HL-60 (cell line): ENCODE measurements at regions not wholly inside any gene's neighbourhood (a gene's known extent, or its start where the extent isn't known, plus 50 kb on each side); places are given as distances from the start of the nearest gene placed in this dataset.
A peak's percentile ranks its signal among the peaks of the same experiment; 100 is the strongest.
"Not testable (repeated sequence)": the region's sequence is repeated elsewhere in the genome, so short reads cannot be mapped to it uniquely, and the experiment has no call there.

Experiments used
- DNase-seq, 2 experiments: peaks; one replicate each; pipeline ENCODE4 v3.0.0-alpha.2; 2010 to 2020; ENCODE audit warnings: low read depth in 1 of 2, low spot score in 1 of 2
- H3K27ac ChIP-seq: fragments of 250-450 bp; sonication (Bioruptor Pico); replicated peaks from 2 replicates; pipeline ENCODE4 v1.5.1; 2020; ENCODE audit warnings: mild to moderate bottlenecking, moderate library complexity
- H3K27me3 ChIP-seq: fragments of 250-450 bp; sonication (Bioruptor Pico); 2 replicates; pipeline ENCODE4 v1.5.1; 2021; ENCODE audit warnings: mild to moderate bottlenecking, moderate library complexity; ENCODE audit not compliant: insufficient read depth, poor library complexity, severe bottlenecking
- H3K4me3 ChIP-seq: replicated peaks from 2 replicates; pipeline ENCODE4 v1.5.1; 2011; ENCODE audit warnings: mild to moderate bottlenecking, control low read depth, low read length; ENCODE audit not compliant: insufficient read depth
- CTCF ChIP-seq: IDR thresholded peaks from one replicate; pipeline ENCODE4 v1.5.1; 2011; ENCODE audit warnings: low read length, control low read depth, inconsistent platforms; ENCODE audit not compliant: insufficient read depth
- GABPA ChIP-seq: IDR thresholded peaks from 2 replicates; pipeline ENCODE4 v1.6.1; 2012; ENCODE audit warnings: low read depth
- POLR2AphosphoS5 ChIP-seq: IDR thresholded peaks from 2 replicates; pipeline ENCODE4 v1.6.1; 2012; ENCODE audit warnings: low read depth
- REST ChIP-seq: IDR thresholded peaks from 2 replicates; pipeline ENCODE4 v1.6.1; 2012; ENCODE audit warnings: low read depth; ENCODE audit not compliant: insufficient replicate concordance
- SPI1 ChIP-seq: IDR thresholded peaks from 2 replicates; pipeline ENCODE4 v1.6.1; 2012; ENCODE audit warnings: low read depth, mild to moderate bottlenecking, borderline replicate concordance

GRCh38 chr12:93090731-93091172 is 161.7 kb upstream of the EEA1 start:
- DNase-seq: no peak
- H3K27ac ChIP-seq: peak overlapping the region; percentile 48
- TF ChIP-seq GABPA: no peak

GRCh38 chr12:93091886-93092648 is 163.0 kb upstream of the EEA1 start:
- Histone ChIP-seq H3K27ac (no peak overlapping the region), H3K27me3 (no peaks in the 10 kb centered on the region), H3K4me3 (no peak overlapping the region)
- TF ChIP-seq GABPA: no peak
- TF ChIP-seq SPI1: no peak
- no peak for TF ChIP-seq CTCF
- DNase-seq: no peak

More at GRCh38 chr12:93090731-93091172, 161.7 kb upstream of the EEA1 start:
- Histone ChIP-seq H3K27me3 (no peaks in the 10 kb centered on the region), H3K4me3 (no peak overlapping the region)

GRCh38 chr12:93092649-93092945 is 163.5 kb upstream of the EEA1 start:
- no peak for DNase-seq
- Histone ChIP-seq H3K27ac (no peak overlapping the region), H3K4me3 (no peak overlapping the region), H3K27me3 (no peaks in the 10 kb centered on the region)
- TF ChIP-seq REST (no peak), POLR2AphosphoS5 (no peak), SPI1 (no peak), CTCF (no peak), GABPA (no peak)

GRCh38 chr12:93093243-93093642 is 164.1 kb upstream of the EEA1 start:
- H3K27ac ChIP-seq: no peak overlapping the region
- no peak overlapping the region for H3K4me3 ChIP-seq
- no peak for DNase-seq
- TF ChIP-seq POLR2AphosphoS5: no peak
- TF ChIP-seq CTCF: no peak
- TF ChIP-seq SPI1: no peak
- TF ChIP-seq REST: no peak
- no peak for TF ChIP-seq GABPA
- no peaks in the 10 kb centered on the region for H3K27me3 ChIP-seq

- not testable (repeated sequence) for H3K27ac ChIP-seq, H3K4me3 ChIP-seq, H3K27me3 ChIP-seq
- DNase-seq: peak; percentile 58 to 74
Measured at GRCh38 chr12:93094222-93094621, 165.1 kb upstream of the EEA1 start.
